Tibial artery (tissue), 4 donors: ENCODE measurements at regions not wholly inside any gene's neighbourhood (a gene's known extent, or its start where the extent isn't known, plus 50 kb on each side); places are given as distances from the start of the nearest gene placed in this dataset.

Experiments
- DNase-seq, 2 donors: peaks; one replicate each; pipeline ENCODE4 v3.0.0-alpha.2; 2019
- H3K27ac ChIP-seq, 2 donors: fragments of 200-600 bp; sonication (generic) in 1 of 2; 1 replicate in 1 of 2; 2 replicates in 1 of 2; pipeline ENCODE4 v1.5.1; 2018 to 2019; ENCODE audit warnings: mild to moderate bottlenecking in 1 of 2
- H3K27me3 ChIP-seq, 2 donors: fragments of 200-600 bp; sonication (generic) in 1 of 2; one replicate each; pipeline versions ENCODE4 v1.5.1 to v1.6.0; 2016 to 2019
- H3K36me3 ChIP-seq, 3 donors: fragments of 200-600 bp; sonication (generic) in 2 of 3; one replicate each; pipeline ENCODE4 v1.5.1; 2016 to 2019; ENCODE audit warnings: mild to moderate bottlenecking in 2 of 3
- H3K4me1 ChIP-seq, 4 donors: fragments of 200-600 bp; sonication (generic) in 2 of 4; 1 replicate in 3 of 4; 2 replicates in 1 of 4; pipeline ENCODE4 v1.5.1; 2016 to 2019
- H3K4me3 ChIP-seq, 2 donors: fragments of 200-600 bp; sonication (generic) in 1 of 2; 1 replicate in 1 of 2; 2 replicates in 1 of 2; pipeline ENCODE4 v1.5.1; 2018 to 2019; ENCODE audit warnings: mild to moderate bottlenecking in 2 of 2
- H3K9me3 ChIP-seq, 3 donors: fragments of 200-600 bp; sonication (generic) in 1 of 3; one replicate each; pipeline ENCODE4 v1.5.1; 2016 to 2019
- CTCF ChIP-seq, 2 experiments: fragments of 200-600 bp in 1 of 2; fragments of 450-650 bp in 1 of 2; IDR thresholded peaks; one replicate each; pipeline ENCODE4 v1.5.1; 2017 to 2019; ENCODE audit warnings: antibody characterized with exemption in 2 of 2, mild to moderate bottlenecking in 1 of 2, moderate library complexity in 1 of 2
- intact Hi-C: fragments of 100-400 bp; cut with DNase I; formaldehyde crosslinking; loops from one replicate; pipeline ENCODE4 v1.15.0; 2023; ENCODE audit warnings: low total_unique reads

DNA sequence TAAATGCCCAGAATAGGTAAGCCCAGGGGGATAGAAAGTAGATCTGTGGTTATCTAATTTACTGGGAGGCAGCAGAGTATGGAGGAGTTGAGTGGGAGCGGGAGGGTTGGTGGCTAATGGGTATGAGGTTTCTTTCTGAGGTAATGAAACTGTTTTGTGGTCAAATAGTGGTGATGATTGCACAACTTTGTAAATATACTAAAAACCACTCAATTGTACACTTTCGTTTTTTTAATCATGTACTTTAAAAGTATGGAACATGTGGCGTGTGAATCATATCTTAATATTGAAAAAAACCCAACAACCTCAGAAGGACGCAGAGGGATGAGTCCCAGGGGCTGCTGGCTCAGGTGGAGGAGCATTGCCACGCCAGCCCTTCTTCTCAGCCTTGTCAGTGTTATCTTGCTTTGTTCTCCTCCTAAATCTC lies 118.1 kb downstream of the WDR11 start:
- H3K4me3 ChIP-seq: no peak overlapping the region
- no peak for TF ChIP-seq CTCF (IDR thresholded peaks at IDR 0.05)
- no peaks in the 10 kb centered on the region for H3K4me1 ChIP-seq
- intact Hi-C loops: no loop called here
- H3K9me3 ChIP-seq: peaks cover 0 to 12% (median 10%) of the 10 kb centered on the region in 3 donors
- no peak overlapping the region for H3K27ac ChIP-seq
- H3K27me3 ChIP-seq: peaks cover 0 to 25% of the 10 kb centered on the region in 2 donors
- DNase-seq: no peak
- H3K36me3 ChIP-seq: peaks cover 0 to 5% (median 0%) of the 10 kb centered on the region in 3 donors

GRCh38 chr10:120970595-120971529 lies 119.7 kb downstream of the WDR11 start:
- peaks cover 0 to 5% (median 0%) of the 10 kb centered on the region in 3 donors for H3K36me3 ChIP-seq
- H3K4me3 ChIP-seq: no peak overlapping the region
- H3K27me3 ChIP-seq: peaks cover 0 to 26% of the 10 kb centered on the region in 2 donors
- no peaks in the 10 kb centered on the region for H3K4me1 ChIP-seq
- no peak for DNase-seq
- peaks cover 0 to 17% (median 16%) of the 10 kb centered on the region in 3 donors for H3K9me3 ChIP-seq
- no peak overlapping the region for H3K27ac ChIP-seq
- intact Hi-C loops: no loop called here
- no peak for TF ChIP-seq CTCF (IDR thresholded peaks at IDR 0.05)

GRCh38 chr10:120971671-120972070 lies 120.5 kb downstream of the WDR11 start:
- peaks cover 0 to 30% of the 10 kb centered on the region in 2 donors for H3K27me3 ChIP-seq
- intact Hi-C loops: no loop called here

DNA sequence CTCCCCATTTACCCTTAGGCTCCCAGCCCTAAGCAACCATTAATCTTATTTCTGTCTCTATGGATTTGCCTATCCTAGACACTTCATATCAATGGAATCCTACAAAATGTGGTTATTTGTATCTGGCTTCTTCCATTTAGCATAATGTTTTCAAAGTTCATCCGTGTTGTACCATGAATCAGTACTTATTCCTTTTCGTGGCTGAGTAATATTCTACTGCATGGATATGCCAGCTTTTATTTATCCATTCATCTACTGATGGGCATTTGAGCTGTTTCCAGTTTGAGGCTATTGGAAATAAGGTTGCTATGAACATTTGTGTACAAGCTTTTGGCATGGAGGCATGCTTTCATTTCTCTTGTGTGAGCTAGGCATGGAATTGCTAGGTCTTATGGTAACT lies 121.1 kb downstream of the WDR11 start:
- Histone ChIP-seq H3K36me3 (peaks cover 0 to 5% (median 0%) of the 10 kb centered on the region in 3 donors), H3K27ac (no peak overlapping the region), H3K4me3 (no peak overlapping the region), H3K4me1 (no peaks in the 10 kb centered on the region), H3K27me3 (peaks cover 0 to 33% of the 10 kb centered on the region in 2 donors), H3K9me3 (peaks cover 0 to 17% (median 16%) of the 10 kb centered on the region in 3 donors)
- TF ChIP-seq CTCF (IDR thresholded peaks at IDR 0.05): no peak
- intact Hi-C loops: no loop called here
- DNase-seq: no peak

More at GRCh38 chr10:120971671-120972070, 120.5 kb downstream of the WDR11 start:
- H3K4me3 ChIP-seq: no peak overlapping the region
- peaks cover 0 to 5% (median 0%) of the 10 kb centered on the region in 3 donors for H3K36me3 ChIP-seq
- H3K9me3 ChIP-seq: peaks cover 0 to 17% (median 16%) of the 10 kb centered on the region in 3 donors
- H3K27ac ChIP-seq: no peak overlapping the region
- no peaks in the 10 kb centered on the region for H3K4me1 ChIP-seq
- no peak for TF ChIP-seq CTCF (IDR thresholded peaks at IDR 0.05)
- DNase-seq: no peak

DNA sequence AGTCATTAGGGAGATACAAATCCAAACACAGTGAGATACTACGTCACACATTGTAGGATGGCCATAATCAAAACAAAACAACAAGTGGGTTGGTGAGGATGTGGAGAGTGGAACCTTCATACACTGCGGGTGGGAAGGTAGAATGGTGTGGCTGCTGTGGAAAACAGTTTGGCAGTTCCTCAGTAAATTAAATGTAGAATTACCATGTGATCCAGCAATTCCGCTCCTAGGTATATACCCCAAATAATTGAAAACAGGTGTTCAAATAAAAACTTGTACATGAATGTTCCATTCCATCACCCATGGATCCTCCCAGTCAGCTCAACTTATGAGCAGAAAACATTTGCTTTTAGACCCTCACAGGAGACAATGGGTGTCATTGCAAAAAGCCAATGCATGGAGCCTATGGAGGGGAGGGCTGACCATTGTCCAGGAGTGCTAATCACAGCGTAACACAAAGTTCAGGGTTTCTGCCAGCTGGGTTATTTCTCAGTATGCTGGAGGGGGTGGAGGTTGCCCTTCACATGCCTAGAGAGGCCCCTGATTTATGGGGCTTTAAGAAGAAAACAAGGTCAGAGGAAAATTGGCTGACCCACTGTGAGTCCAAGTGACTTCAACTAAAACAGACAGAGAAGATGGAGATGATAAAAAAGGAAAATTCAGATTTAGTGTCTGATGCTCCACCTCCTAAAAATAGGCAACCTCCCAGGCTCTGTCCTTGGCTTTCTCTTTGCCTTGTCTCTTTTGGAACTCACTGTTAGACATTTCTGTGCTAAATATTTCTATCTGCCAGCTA lies 124.1 kb downstream of the WDR11 start:
- TF ChIP-seq CTCF (IDR thresholded peaks at IDR 0.05): no peak
- DNase-seq: no peak
- peaks cover 0 to 17% (median 16%) of the 10 kb centered on the region in 3 donors for H3K9me3 ChIP-seq
- H3K36me3 ChIP-seq: peaks cover 0 to 5% (median 0%) of the 10 kb centered on the region in 3 donors
- H3K4me1 ChIP-seq: peaks cover 0 to 17% (median 15%) of the 10 kb centered on the region in 4 donors
- intact Hi-C loops: no loop called here
- no peak overlapping the region for H3K27ac ChIP-seq
- peaks cover 0 to 57% of the 10 kb centered on the region in 2 donors for H3K27me3 ChIP-seq
- H3K4me3 ChIP-seq: no peak overlapping the region
